ENCODE measurements at regions not wholly inside any gene's neighbourhood (a gene's known extent, or its start where the extent isn't known, plus 50 kb on each side); places are given as distances from the start of the nearest gene placed in this dataset.

DNA sequence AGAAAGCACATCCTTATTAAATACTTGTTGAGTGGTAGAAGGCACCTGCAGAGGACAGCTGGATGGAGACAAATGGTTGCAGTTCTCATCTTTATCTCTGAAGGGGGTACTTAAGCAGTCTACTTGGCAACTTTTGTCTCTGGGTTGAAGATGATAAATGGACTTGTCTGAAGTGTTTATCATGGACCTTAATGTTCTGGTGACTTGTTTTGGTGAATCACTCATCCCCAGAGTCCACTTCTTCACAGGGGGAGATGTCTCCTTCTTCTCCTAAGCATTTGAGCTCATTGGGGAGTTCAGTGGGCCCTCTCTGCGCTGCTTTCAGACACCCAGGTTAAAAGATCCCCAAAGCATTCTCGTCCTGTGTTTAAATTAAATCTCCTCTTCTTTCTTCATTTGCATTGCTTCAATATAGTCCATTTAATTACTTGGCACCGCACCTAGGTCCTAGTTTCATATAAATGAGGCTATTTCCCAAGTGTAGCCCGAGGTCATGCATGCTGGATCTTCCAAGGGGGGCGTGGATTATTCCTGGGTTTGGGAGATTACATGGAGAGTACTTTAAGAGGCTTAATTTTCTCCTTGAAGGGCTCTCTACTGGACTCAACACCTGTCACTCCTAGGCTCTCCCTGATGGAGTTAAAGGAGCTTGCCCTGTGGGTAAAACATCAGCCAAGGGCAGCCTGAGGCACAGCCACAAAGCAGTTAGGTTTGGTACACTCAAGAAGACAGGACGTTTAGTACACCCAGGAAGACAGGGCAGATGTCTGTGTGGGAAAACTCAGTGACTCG, 239.3 kb upstream of the C2CD4B start:
- Mint-ChIP-seq H3K4me1 (ENCODE audit: unreplicated experiment) (peaks cover 27% of the 10 kb centered on the region), H3K27me3 (ENCODE audit: unreplicated experiment) (no peaks in the 10 kb centered on the region)
- DNase-seq (ENCODE audit: extremely low spot score, unreplicated experiment), result no peak

GRCh38 chr15:62406305-62406891, 241.3 kb upstream of the C2CD4B start:
- peaks cover 27% of the 10 kb centered on the region for H3K4me1 Mint-ChIP-seq (ENCODE audit: unreplicated experiment)
- TF ChIP-seq, protein P1, sequence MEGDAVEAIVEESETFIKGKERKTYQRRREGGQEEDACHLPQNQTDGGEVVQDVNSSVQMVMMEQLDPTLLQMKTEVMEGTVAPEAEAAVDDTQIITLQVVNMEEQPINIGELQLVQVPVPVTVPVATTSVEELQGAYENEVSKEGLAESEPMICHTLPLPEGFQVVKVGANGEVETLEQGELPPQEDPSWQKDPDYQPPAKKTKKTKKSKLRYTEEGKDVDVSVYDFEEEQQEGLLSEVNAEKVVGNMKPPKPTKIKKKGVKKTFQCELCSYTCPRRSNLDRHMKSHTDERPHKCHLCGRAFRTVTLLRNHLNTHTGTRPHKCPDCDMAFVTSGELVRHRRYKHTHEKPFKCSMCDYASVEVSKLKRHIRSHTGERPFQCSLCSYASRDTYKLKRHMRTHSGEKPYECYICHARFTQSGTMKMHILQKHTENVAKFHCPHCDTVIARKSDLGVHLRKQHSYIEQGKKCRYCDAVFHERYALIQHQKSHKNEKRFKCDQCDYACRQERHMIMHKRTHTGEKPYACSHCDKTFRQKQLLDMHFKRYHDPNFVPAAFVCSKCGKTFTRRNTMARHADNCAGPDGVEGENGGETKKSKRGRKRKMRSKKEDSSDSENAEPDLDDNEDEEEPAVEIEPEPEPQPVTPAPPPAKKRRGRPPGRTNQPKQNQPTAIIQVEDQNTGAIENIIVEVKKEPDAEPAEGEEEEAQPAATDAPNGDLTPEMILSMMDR (IDR thresholded peaks at IDR 0.05), result no peak

More for the DNA sequence above, 239.3 kb upstream of the C2CD4B start:
- Mint-ChIP-seq H3K4me3 (ENCODE audit: unreplicated experiment) (no peak overlapping the region), H3K9me3 (ENCODE audit: unreplicated experiment) (peaks cover 5% of the 10 kb centered on the region), H3K27ac (ENCODE audit: unreplicated experiment) (no peak overlapping the region), H3K36me3 (ENCODE audit: unreplicated experiment) (no peaks in the 10 kb centered on the region)
- TF ChIP-seq, protein P1 (IDR thresholded peaks at IDR 0.05), result no peak

DNA sequence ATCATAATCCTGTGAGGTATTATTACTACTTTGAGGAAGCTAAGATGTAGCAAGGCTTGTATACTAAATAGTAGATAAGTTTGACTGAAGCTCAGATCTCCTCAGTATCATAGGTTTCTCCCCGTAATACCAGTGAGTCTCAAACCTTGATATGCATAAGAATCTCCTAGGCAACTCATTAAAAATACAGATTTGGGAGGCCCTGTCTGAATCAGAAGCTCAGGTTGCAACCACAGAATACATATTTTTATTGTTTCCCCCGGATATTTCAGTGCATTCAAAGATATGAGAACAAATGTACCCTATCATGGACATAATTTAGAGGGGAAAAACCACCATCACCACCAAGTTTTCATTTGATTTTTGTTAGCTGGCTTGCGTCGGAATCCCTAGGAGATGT, 242.1 kb upstream of the C2CD4B start:
- no peaks in the 10 kb centered on the region for H3K36me3 Mint-ChIP-seq (ENCODE audit: unreplicated experiment)
- TF ChIP-seq, protein P1 (IDR thresholded peaks at IDR 0.05), result no peak

More at GRCh38 chr15:62406305-62406891, 241.3 kb upstream of the C2CD4B start:
- H3K36me3 Mint-ChIP-seq (ENCODE audit: unreplicated experiment), result no peaks in the 10 kb centered on the region
- H3K27ac Mint-ChIP-seq (ENCODE audit: unreplicated experiment), result no peak overlapping the region
- no peak for DNase-seq (ENCODE audit: extremely low spot score, unreplicated experiment)
- H3K9me3 Mint-ChIP-seq (ENCODE audit: unreplicated experiment), result no peaks in the 10 kb centered on the region
- H3K27me3 Mint-ChIP-seq (ENCODE audit: unreplicated experiment), result no peaks in the 10 kb centered on the region
- H3K4me3 Mint-ChIP-seq (ENCODE audit: unreplicated experiment), result no peak overlapping the region

DNA sequence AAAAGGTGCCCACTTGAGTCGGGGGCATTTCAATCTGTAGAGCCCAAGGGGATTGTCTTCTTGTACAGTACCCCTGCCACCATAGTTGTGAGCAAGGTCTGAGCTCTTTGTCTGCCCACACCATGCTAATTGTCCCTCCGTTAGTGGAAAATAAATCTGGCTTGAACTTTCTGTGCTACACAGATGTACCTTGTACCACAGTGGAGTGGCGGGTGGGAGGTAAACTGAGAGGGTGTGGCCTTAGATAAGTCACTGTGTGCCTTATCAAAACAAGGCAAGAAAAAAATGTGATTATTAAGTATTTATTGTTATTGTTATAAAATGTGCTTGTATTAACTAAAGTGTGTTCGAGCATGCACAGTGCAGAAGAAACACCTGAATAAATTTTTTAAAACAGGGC, 242.9 kb upstream of the C2CD4B start:
- Mint-ChIP-seq H3K27ac (ENCODE audit: unreplicated experiment) (no peak overlapping the region), H3K4me1 (ENCODE audit: unreplicated experiment) (peaks cover 23% of the 10 kb centered on the region)

More for the DNA sequence above, 242.1 kb upstream of the C2CD4B start:
- H3K27me3 Mint-ChIP-seq (ENCODE audit: unreplicated experiment), result no peaks in the 10 kb centered on the region
- H3K27ac Mint-ChIP-seq (ENCODE audit: unreplicated experiment), result no peak overlapping the region
- peaks cover 27% of the 10 kb centered on the region for H3K4me1 Mint-ChIP-seq (ENCODE audit: unreplicated experiment)
- H3K9me3 Mint-ChIP-seq (ENCODE audit: unreplicated experiment), result no peaks in the 10 kb centered on the region
- H3K4me3 Mint-ChIP-seq (ENCODE audit: unreplicated experiment), result no peak overlapping the region
- DNase-seq (ENCODE audit: extremely low spot score, unreplicated experiment), result no peak

DNA sequence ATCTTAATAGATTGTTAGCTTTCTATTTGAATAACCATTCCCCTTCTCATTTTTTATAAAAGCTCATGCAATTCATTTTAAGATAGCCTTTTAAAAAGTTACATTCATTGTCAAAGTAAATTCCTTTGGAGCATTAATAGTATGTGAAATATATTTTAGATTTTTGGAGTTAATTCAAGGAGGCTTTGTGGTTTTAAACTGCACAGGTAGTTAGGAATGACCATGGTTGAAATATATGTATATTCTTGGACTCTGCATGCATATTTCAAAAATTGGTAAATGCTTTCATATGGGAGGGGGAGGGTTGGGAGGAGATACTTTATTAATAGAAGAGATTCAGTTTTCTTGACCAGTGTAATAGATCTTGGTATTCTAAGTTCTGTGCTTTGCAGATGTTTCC, 244.4 kb upstream of the C2CD4B start:
- peaks cover 21% of the 10 kb centered on the region for H3K4me1 Mint-ChIP-seq (ENCODE audit: unreplicated experiment)
- DNase-seq (ENCODE audit: extremely low spot score, unreplicated experiment), result no peak
- H3K27me3 Mint-ChIP-seq (ENCODE audit: unreplicated experiment), result no peaks in the 10 kb centered on the region
- H3K36me3 Mint-ChIP-seq (ENCODE audit: unreplicated experiment), result no peaks in the 10 kb centered on the region
- H3K27ac Mint-ChIP-seq (ENCODE audit: unreplicated experiment), result no peak overlapping the region
- no peak overlapping the region for H3K4me3 Mint-ChIP-seq (ENCODE audit: unreplicated experiment)
- H3K9me3 Mint-ChIP-seq (ENCODE audit: unreplicated experiment), result no peaks in the 10 kb centered on the region
- TF ChIP-seq, protein P1 (IDR thresholded peaks at IDR 0.05), result no peak

More for the DNA sequence above, 242.9 kb upstream of the C2CD4B start:
- DNase-seq (ENCODE audit: extremely low spot score, unreplicated experiment), result no peak
- H3K36me3 Mint-ChIP-seq (ENCODE audit: unreplicated experiment), result no peaks in the 10 kb centered on the region
- H3K9me3 Mint-ChIP-seq (ENCODE audit: unreplicated experiment), result no peaks in the 10 kb centered on the region
- H3K4me3 Mint-ChIP-seq (ENCODE audit: unreplicated experiment), result no peak overlapping the region
- TF ChIP-seq, protein P1 (IDR thresholded peaks at IDR 0.05), result no peak
- no peaks in the 10 kb centered on the region for H3K27me3 Mint-ChIP-seq (ENCODE audit: unreplicated experiment)

Data from osteocyte (in vitro differentiated cells).